B cell (primary cell): ENCODE measurements at regions not wholly inside any gene's neighbourhood (a gene's known extent, or its start where the extent isn't known, plus 50 kb on each side); places are given as distances from the start of the nearest gene placed in this dataset.

ENCODE experiments used
- EZH2 ChIP-seq: IDR thresholded peaks from 2 replicates; pipeline ENCODE4 v1.6.1; 2012; ENCODE audit warnings: borderline replicate concordance, low read depth, mild to moderate bottlenecking, moderate library complexity, low read length; ENCODE audit not compliant: insufficient read depth, poor library complexity, severe bottlenecking
- TF ChIP-seq, protein P1 (sequence below): fragments of 200-600 bp; IDR thresholded peaks from one replicate; pipeline ENCODE4 v1.8.0; 2022; ENCODE audit warnings: antibody characterized with exemption, mild to moderate bottlenecking

DNA sequence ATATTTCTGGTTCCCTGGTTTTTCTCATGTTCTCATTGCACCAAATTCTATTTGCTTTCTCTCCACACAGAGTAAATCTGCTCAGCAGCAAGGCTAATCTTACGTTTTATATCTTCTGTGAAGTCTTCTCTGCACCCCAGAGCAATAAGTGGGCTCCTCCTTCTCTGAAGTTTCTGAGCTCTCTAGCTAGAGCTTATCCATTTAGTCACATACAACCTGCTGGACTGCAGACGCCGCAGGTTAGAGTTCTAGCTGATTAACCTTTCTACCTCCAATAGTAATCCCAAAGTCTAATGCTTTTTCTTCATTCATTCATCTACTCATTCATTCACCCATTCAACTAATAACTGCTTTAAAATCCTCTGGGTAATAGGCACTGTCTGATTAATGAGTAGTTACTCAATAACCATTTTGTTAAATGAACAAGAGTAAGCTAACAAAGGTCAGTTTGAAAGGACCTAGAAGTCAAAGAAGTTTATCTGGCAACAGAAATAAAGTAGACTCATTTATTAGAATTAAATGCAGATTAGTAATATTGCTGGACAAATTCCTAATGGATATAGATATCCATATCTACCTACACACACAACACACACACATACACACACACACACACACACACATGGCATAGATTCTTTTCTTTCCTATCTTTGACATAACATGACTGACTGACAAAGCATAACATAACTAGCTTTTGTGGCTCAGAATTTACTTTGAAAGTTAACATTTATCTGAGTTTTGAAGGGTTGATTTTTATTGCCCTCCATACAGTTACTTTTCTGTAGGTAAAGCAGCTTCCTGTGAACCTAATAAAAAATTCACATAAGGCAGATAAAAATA lies 984.6 kb upstream of the SEMA6A start:
- TF ChIP-seq, protein P1, sequence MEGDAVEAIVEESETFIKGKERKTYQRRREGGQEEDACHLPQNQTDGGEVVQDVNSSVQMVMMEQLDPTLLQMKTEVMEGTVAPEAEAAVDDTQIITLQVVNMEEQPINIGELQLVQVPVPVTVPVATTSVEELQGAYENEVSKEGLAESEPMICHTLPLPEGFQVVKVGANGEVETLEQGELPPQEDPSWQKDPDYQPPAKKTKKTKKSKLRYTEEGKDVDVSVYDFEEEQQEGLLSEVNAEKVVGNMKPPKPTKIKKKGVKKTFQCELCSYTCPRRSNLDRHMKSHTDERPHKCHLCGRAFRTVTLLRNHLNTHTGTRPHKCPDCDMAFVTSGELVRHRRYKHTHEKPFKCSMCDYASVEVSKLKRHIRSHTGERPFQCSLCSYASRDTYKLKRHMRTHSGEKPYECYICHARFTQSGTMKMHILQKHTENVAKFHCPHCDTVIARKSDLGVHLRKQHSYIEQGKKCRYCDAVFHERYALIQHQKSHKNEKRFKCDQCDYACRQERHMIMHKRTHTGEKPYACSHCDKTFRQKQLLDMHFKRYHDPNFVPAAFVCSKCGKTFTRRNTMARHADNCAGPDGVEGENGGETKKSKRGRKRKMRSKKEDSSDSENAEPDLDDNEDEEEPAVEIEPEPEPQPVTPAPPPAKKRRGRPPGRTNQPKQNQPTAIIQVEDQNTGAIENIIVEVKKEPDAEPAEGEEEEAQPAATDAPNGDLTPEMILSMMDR: no peak
- no peak for TF ChIP-seq EZH2
